ENCODE measurements at regions not wholly inside any gene's neighbourhood (a gene's known extent, or its start where the extent isn't known, plus 50 kb on each side); places are given as distances from the start of the nearest gene placed in this dataset.
"Not testable (repeated sequence)": the region's sequence is repeated elsewhere in the genome, so short reads cannot be mapped to it uniquely, and the experiment has no call there.

- 100% methylated on average over 1 of the region's 1 CpG; no CpG with 5 or more reads in 1 of the 2 donors for WGBS, 2 donors
- Histone ChIP-seq H3K4me3 (no peak overlapping the region), H3K27me3 (no peaks in the 10 kb centered on the region), H3K9me3 (no peaks in the 10 kb centered on the region), H3K4me1 (no peaks in the 10 kb centered on the region), H3K36me3 (replicated peaks in 1 of 2; ENCODE audit: insufficient read depth in 1 of 2, low read depth in 2 of 2) (no peaks in the 10 kb centered on the region), H3K27ac (no peak overlapping the region)
- no peak for DNase-seq
- ATAC-seq = no peak
- intact Hi-C loops (cut with DNase I) = no loop called here
- TF ChIP-seq POLR2A (IDR thresholded peaks at IDR 0.05) (no peak), CTCF (IDR thresholded peaks at IDR 0.05) (no peak)
These were observed 267.6 kb upstream of the MTMR8 start for GRCh38 chrX:64662876-64663275.

- WGBS, 2 donors = 23% methylated on average over 6 of the region's 6 CpGs
- ATAC-seq = not testable (repeated sequence)
These were observed 262.0 kb upstream of the MTMR8 start for GRCh38 chrX:64657229-64657628.

GRCh38 chrX:64642482-64642881 is 247.2 kb upstream of the MTMR8 start:
- H3K36me3 ChIP-seq (replicated peaks in 1 of 2; ENCODE audit: insufficient read depth in 1 of 2, low read depth in 2 of 2) = no peaks in the 10 kb centered on the region
- no peaks in the 10 kb centered on the region for H3K27me3 ChIP-seq
- no peak overlapping the region for H3K27ac ChIP-seq
- no peak for ATAC-seq
- DNase-seq = no peak
- WGBS, 2 donors = 40% methylated on average over 1 of the region's 2 CpGs; no CpG with 5 or more reads in 1 of the 2 donors
- H3K4me1 ChIP-seq = no peaks in the 10 kb centered on the region
- no peak for TF ChIP-seq POLR2A (IDR thresholded peaks at IDR 0.05)
- no peak for TF ChIP-seq CTCF (IDR thresholded peaks at IDR 0.05)
- H3K9me3 ChIP-seq = no peaks in the 10 kb centered on the region
- H3K4me3 ChIP-seq = no peak overlapping the region
- intact Hi-C loops (cut with DNase I) = no loop called here

More at GRCh38 chrX:64657229-64657628, 262.0 kb upstream of the MTMR8 start:
- H3K27ac ChIP-seq; H3K36me3 ChIP-seq (replicated peaks in 1 of 2; ENCODE audit: insufficient read depth in 1 of 2, low read depth in 2 of 2); H3K4me3 ChIP-seq; H3K4me1 ChIP-seq; H3K9me3 ChIP-seq; intact Hi-C loops (cut with DNase I); DNase-seq; H3K27me3 ChIP-seq: not testable (repeated sequence)
